ENCODE measurements at regions not wholly inside any gene's neighbourhood (a gene's known extent, or its start where the extent isn't known, plus 50 kb on each side); places are given as distances from the start of the nearest gene placed in this dataset.
"Not testable (repeated sequence)": the region's sequence is repeated elsewhere in the genome, so short reads cannot be mapped to it uniquely, and the experiment has no call there.

DNA sequence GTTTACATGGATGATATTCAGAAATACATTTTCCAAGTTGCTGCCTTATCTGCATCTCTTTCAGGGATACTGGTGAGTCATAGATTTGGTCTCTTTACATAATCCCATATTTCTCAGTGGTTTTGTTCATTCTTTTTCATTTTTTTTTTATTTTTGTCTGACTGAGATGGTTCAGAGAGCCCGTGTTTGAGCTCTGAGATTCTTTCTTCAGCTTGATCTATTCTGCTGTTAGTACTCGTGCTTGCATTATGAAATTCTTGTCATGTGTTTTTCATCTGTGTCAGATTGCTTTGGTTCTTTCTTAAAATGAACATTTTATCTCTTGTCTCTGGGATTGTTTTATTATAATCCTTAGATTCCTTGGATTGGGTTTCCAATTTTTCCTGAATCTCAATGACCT lies 317.3 kb downstream of the DOK5 start:
- Histone ChIP-seq H3K36me3 (no peaks in the 10 kb centered on the region), H3K27me3 (replicated peaks in 1 of 7) (no peaks in the 10 kb centered on the region), H3K4me3 (no peak overlapping the region), H3K9me3 (peaks cover 0 to 43% (median 16%) of the 10 kb centered on the region in 8 donors), H3K4me1 (no peaks in the 10 kb centered on the region), H3K27ac (no peak overlapping the region)
- TF ChIP-seq CTCF (IDR thresholded peaks at IDR 0.05 in 8 of 11, conservative IDR thresholded peaks at IDR 0.05 in 3 of 11) = no peak
- no peak for TF ChIP-seq POLR2A (IDR thresholded peaks at IDR 0.05)
- TF ChIP-seq POLR2AphosphoS5 (IDR thresholded peaks at IDR 0.05) = no peak
- WGBS, 5 donors = 78 to 85% (median 83%) methylated on average over 2 of the region's 2 CpGs
- no peak for DNase-seq
- intact Hi-C loops (cut with DNase I; ENCODE audit: low total_unique reads) = no loop called here

DNA sequence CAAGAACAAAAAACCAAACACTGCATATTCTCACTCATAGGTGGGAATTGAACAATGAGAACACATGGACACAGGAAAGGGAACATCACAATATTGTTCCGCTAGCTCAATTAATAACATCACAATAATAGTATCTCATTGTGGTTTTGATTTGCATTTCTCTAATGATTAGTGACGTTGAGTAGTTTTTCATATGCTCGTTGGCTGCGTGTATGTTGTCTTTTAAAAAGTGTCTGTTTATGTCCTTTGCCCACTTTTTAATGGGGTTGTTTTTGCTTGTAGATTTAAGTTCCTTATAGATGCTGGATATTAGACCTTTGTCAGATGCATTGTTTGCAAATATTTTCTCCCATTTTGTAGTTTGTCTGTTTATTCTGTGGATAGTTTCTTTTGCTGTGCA lies 312.9 kb downstream of the DOK5 start:
- H3K4me3 ChIP-seq; intact Hi-C loops (cut with DNase I; ENCODE audit: low total_unique reads); H3K27ac ChIP-seq; DNase-seq; H3K36me3 ChIP-seq; H3K4me1 ChIP-seq; H3K27me3 ChIP-seq (replicated peaks in 1 of 7): not testable (repeated sequence)
- H3K9me3 ChIP-seq = peaks cover 0 to 46% (median 13%) of the 10 kb centered on the region in 8 donors
- WGBS, 5 donors = 85 to 95% (median 91%) methylated on average over 4 of the region's 4 CpGs

- DNase-seq; H3K27me3 ChIP-seq (replicated peaks in 1 of 7); intact Hi-C loops (cut with DNase I; ENCODE audit: low total_unique reads); H3K4me1 ChIP-seq; H3K36me3 ChIP-seq; H3K4me3 ChIP-seq; H3K27ac ChIP-seq: not testable (repeated sequence)
- 89 to 98% (median 94%) methylated on average over 6 to 9 of the region's 9 CpGs for WGBS, 5 donors
- H3K9me3 ChIP-seq = peaks cover 0 to 12% (median 0%) of the 10 kb centered on the region in 8 donors
Measured at GRCh38 chr20:54782758-54783157, 307.4 kb downstream of the DOK5 start.

DNA sequence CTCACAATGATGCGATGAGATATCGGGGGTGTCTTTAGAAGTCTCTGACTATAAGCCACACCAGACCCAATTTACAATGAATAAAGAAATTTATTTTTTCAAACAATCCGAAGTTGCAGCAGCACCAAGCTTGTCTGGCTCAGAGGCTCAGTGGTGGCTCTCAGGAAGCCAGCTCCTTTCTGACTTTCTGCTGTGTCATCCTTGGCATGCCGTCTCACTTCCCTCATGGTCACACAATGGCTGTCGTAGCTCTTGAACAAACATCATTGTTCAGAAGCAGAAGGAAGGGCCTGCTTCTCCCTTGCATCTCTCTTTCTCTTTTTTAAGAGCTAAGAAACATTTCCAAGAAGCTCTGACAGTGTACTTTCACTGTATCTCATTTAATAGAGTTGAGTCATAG lies 299.0 kb downstream of the DOK5 start:
- DNase-seq = no peak
- Histone ChIP-seq H3K27ac (no peak overlapping the region), H3K27me3 (replicated peaks in 1 of 7) (no peaks in the 10 kb centered on the region), H3K9me3 (no peaks in the 10 kb centered on the region), H3K36me3 (no peaks in the 10 kb centered on the region), H3K4me1 (no peaks in the 10 kb centered on the region), H3K4me3 (no peak overlapping the region)
- 53 to 65% (median 60%) methylated on average over 5 of the region's 5 CpGs for WGBS, 5 donors
- intact Hi-C loops (cut with DNase I; ENCODE audit: low total_unique reads) = no loop called here
- TF ChIP-seq POLR2AphosphoS5 (IDR thresholded peaks at IDR 0.05) = no peak
- no peak for TF ChIP-seq POLR2A (IDR thresholded peaks at IDR 0.05)
- no peak for TF ChIP-seq CTCF (IDR thresholded peaks at IDR 0.05 in 8 of 11, conservative IDR thresholded peaks at IDR 0.05 in 3 of 11)

GRCh38 chr20:54773643-54774000 lies 298.2 kb downstream of the DOK5 start:
- 81 to 92% (median 87%) methylated on average over 8 of the region's 8 CpGs for WGBS, 5 donors
- Histone ChIP-seq H3K27me3 (replicated peaks in 1 of 7) (no peaks in the 10 kb centered on the region), H3K4me3 (no peak overlapping the region), H3K36me3 (no peaks in the 10 kb centered on the region), H3K4me1 (no peaks in the 10 kb centered on the region), H3K9me3 (no peaks in the 10 kb centered on the region), H3K27ac (no peak overlapping the region)
- DNase-seq = no peak
- TF ChIP-seq CTCF (IDR thresholded peaks at IDR 0.05 in 8 of 11, conservative IDR thresholded peaks at IDR 0.05 in 3 of 11) (no peak), POLR2A (IDR thresholded peaks at IDR 0.05) (no peak), POLR2AphosphoS5 (IDR thresholded peaks at IDR 0.05) (no peak)
- intact Hi-C loops (cut with DNase I; ENCODE audit: low total_unique reads) = no loop called here

All from spleen (tissue), 11 donors.